Stimulated activated CD4-positive, alpha-beta T cell treated with anti-CD3 and anti-CD28 coated beads, Interleukin-2, amount 100 ng/mL, for 4 hours (primary cell): ENCODE measurements at regions not wholly inside any gene's neighbourhood (a gene's known extent, or its start where the extent isn't known, plus 50 kb on each side); places are given as distances from the start of the nearest gene placed in this dataset.
A peak's percentile ranks its signal among the peaks of the same experiment; 100 is the strongest.
"Not testable (repeated sequence)": the region's sequence is repeated elsewhere in the genome, so short reads cannot be mapped to it uniquely, and the experiment has no call there.

Experiments
- DNase-seq: peaks from one replicate; pipeline ENCODE4 v3.0.0-alpha.2; 2020; ENCODE audit warnings: low read depth

GRCh38 chr2:7530001-7530400 is 612.8 kb downstream of the RNF144A start:
- DNase-seq, result no peak

- no peak for DNase-seq
Observed at GRCh38 chr2:7539077-7539476, 621.9 kb downstream of the RNF144A start.

GRCh38 chr2:7539760-7540159 is 622.5 kb downstream of the RNF144A start:
- DNase-seq, result no peak

- no peak for DNase-seq
Observed at GRCh38 chr2:7552825-7553570, 635.8 kb downstream of the RNF144A start.

- DNase-seq, result no peak
Observed at GRCh38 chr2:7555260-7555659, 638.0 kb downstream of the RNF144A start.

GRCh38 chr2:7557376-7557775 is 640.2 kb downstream of the RNF144A start:
- DNase-seq, result no peak

- no peak for DNase-seq
Observed at GRCh38 chr2:7559791-7560190, 642.6 kb downstream of the RNF144A start.

GRCh38 chr2:7566382-7566881 is 649.2 kb downstream of the RNF144A start:
- no peak for DNase-seq

GRCh38 chr2:7567116-7567515 is 649.9 kb downstream of the RNF144A start:
- not testable (repeated sequence) for DNase-seq

GRCh38 chr2:7567646-7568045 is 650.4 kb downstream of the RNF144A start:
- DNase-seq, result peak; percentile 15

- no peak for DNase-seq
Observed at GRCh38 chr2:7570247-7570646, 653.0 kb downstream of the RNF144A start.

- DNase-seq, result no peak
Observed at GRCh38 chr2:7571701-7572100, 654.5 kb downstream of the RNF144A start.

- peak; percentile 5 for DNase-seq
Observed at GRCh38 chr2:7572450-7572849, 655.2 kb downstream of the RNF144A start.

- DNase-seq, result no peak
Observed at GRCh38 chr2:7573166-7573825, 656.1 kb downstream of the RNF144A start.

GRCh38 chr2:7574385-7574784 is 657.2 kb downstream of the RNF144A start:
- DNase-seq, result no peak

- DNase-seq, result no peak
Observed at GRCh38 chr2:7577769-7578168, 660.6 kb downstream of the RNF144A start.

GRCh38 chr2:7584017-7584416 is 666.8 kb downstream of the RNF144A start:
- no peak for DNase-seq

- DNase-seq, result no peak
Observed at GRCh38 chr2:7586898-7587297, 669.7 kb downstream of the RNF144A start.

GRCh38 chr2:7588295-7588694 is 671.1 kb downstream of the RNF144A start:
- DNase-seq, result no peak

GRCh38 chr2:7592618-7593140 is 675.5 kb downstream of the RNF144A start:
- DNase-seq, result no peak

GRCh38 chr2:7593360-7593759 is 676.1 kb downstream of the RNF144A start:
- DNase-seq, result no peak

GRCh38 chr2:7594211-7594610 is 677.0 kb downstream of the RNF144A start:
- DNase-seq, result no peak

GRCh38 chr2:7595206-7595605 is 678.0 kb downstream of the RNF144A start:
- DNase-seq, result no peak
